EH (cell line): ENCODE measurements at regions not wholly inside any gene's neighbourhood (a gene's known extent, or its start where the extent isn't known, plus 50 kb on each side); places are given as distances from the start of the nearest gene placed in this dataset.
A peak's percentile ranks its signal among the peaks of the same experiment; 100 is the strongest.
"Not testable (repeated sequence)": the region's sequence is repeated elsewhere in the genome, so short reads cannot be mapped to it uniquely, and the experiment has no call there.

Experiments
- DNase-seq: peaks from one replicate; pipeline ENCODE4 v3.0.0-alpha.2; 2015; ENCODE audit warnings: low read depth

- no peak for DNase-seq
Measured at GRCh38 chr19:31445406-31445805, 96.2 kb upstream of the TSHZ3 start.

GRCh38 chr19:31448221-31448657 lies 99.0 kb upstream of the TSHZ3 start:
- peak; percentile 84 for DNase-seq

- DNase-seq, result no peak
Measured at GRCh38 chr19:31449379-31449778, 100.1 kb upstream of the TSHZ3 start.

GRCh38 chr19:31450696-31451095 lies 101.5 kb upstream of the TSHZ3 start:
- peak; percentile 6 for DNase-seq

GRCh38 chr19:31451686-31452330 lies 102.6 kb upstream of the TSHZ3 start:
- peak; percentile 24 for DNase-seq

GRCh38 chr19:31459430-31459829 lies 110.2 kb upstream of the TSHZ3 start:
- DNase-seq, result no peak

- peak; percentile 14 for DNase-seq
Measured at GRCh38 chr19:31461814-31462539, 112.7 kb upstream of the TSHZ3 start.

GRCh38 chr19:31470229-31470939 lies 121.1 kb upstream of the TSHZ3 start:
- DNase-seq, result no peak

GRCh38 chr19:31470952-31471351 lies 121.7 kb upstream of the TSHZ3 start:
- DNase-seq, result no peak

- no peak for DNase-seq
Measured at GRCh38 chr19:31478241-31478640, 129.0 kb upstream of the TSHZ3 start.

GRCh38 chr19:31483226-31483857 lies 134.1 kb upstream of the TSHZ3 start:
- no peak for DNase-seq

- not testable (repeated sequence) for DNase-seq
Measured at GRCh38 chr19:31484858-31485410, 135.7 kb upstream of the TSHZ3 start.

- DNase-seq, result no peak
Measured at GRCh38 chr19:31485472-31485871, 136.2 kb upstream of the TSHZ3 start.

- no peak for DNase-seq
Measured at GRCh38 chr19:31491242-31491641, 142.0 kb upstream of the TSHZ3 start.

- DNase-seq, result no peak
Measured at GRCh38 chr19:31492050-31492449, 142.8 kb upstream of the TSHZ3 start.

GRCh38 chr19:31496076-31496475 lies 146.8 kb upstream of the TSHZ3 start:
- DNase-seq, result no peak

GRCh38 chr19:31497709-31498108 lies 148.5 kb upstream of the TSHZ3 start:
- DNase-seq, result no peak

GRCh38 chr19:31498781-31499180 lies 149.5 kb upstream of the TSHZ3 start:
- DNase-seq, result no peak

GRCh38 chr19:31499281-31500196 lies 150.3 kb upstream of the TSHZ3 start:
- no peak for DNase-seq

- no peak for DNase-seq
Measured at GRCh38 chr19:31500197-31500830, 151.1 kb upstream of the TSHZ3 start.

GRCh38 chr19:31500946-31501345 lies 151.7 kb upstream of the TSHZ3 start:
- no peak for DNase-seq
